Liver (tissue), 7 donors: ENCODE measurements at regions not wholly inside any gene's neighbourhood (a gene's known extent, or its start where the extent isn't known, plus 50 kb on each side); places are given as distances from the start of the nearest gene placed in this dataset.

Experiments used
- DNase-seq: peaks from one replicate; pipeline ENCODE4 v3.0.0-alpha.2; 2017; ENCODE audit warnings: low spot score
- H3K27ac ChIP-seq, 2 donors: one replicate each; pipeline ENCODE4 v1.7.0; 2013; ENCODE audit warnings: inconsistent platforms in 2 of 2, low read length in 2 of 2, control low read depth in 1 of 2, low read depth in 1 of 2, mild to moderate bottlenecking in 1 of 2
- H3K27me3 ChIP-seq, 4 donors: one replicate each; pipeline versions ENCODE4 v1.6.1 to v1.7.0; 2013; ENCODE audit warnings: low read length in 3 of 4, inconsistent platforms in 1 of 4, mild to moderate bottlenecking in 1 of 4, moderate library complexity in 1 of 4; ENCODE audit not compliant: control insufficient read depth in 4 of 4, insufficient read depth in 4 of 4
- H3K36me3 ChIP-seq, 4 donors: one replicate each; pipeline versions ENCODE4 v1.6.1 to v1.7.0; 2013; ENCODE audit warnings: low read length in 3 of 4, mild to moderate bottlenecking in 3 of 4, low read depth in 1 of 4, moderate library complexity in 1 of 4; ENCODE audit not compliant: control insufficient read depth in 4 of 4, insufficient read depth in 3 of 4
- H3K4me1 ChIP-seq, 4 donors: one replicate each; pipeline versions ENCODE4 v1.6.1 to v1.7.0; 2013; ENCODE audit warnings: low read length in 3 of 4, mild to moderate bottlenecking in 3 of 4, moderate library complexity in 1 of 4; ENCODE audit not compliant: control insufficient read depth in 4 of 4, insufficient read depth in 4 of 4
- H3K4me3 ChIP-seq, 3 donors: one replicate each; pipeline versions ENCODE4 v1.6.1 to v1.7.0; 2013; ENCODE audit warnings: low read length in 3 of 3, control low read depth in 1 of 3, low read depth in 1 of 3, mild to moderate bottlenecking in 1 of 3
- H3K9ac ChIP-seq, 2 donors: one replicate each; pipeline ENCODE4 v1.7.0; 2013; ENCODE audit warnings: low read length in 2 of 2, mild to moderate bottlenecking in 2 of 2, moderate library complexity in 2 of 2, control low read depth in 1 of 2, low read depth in 1 of 2
- H3K9me3 ChIP-seq, 4 donors: one replicate each; pipeline versions ENCODE4 v1.6.1 to v1.7.0; 2013; ENCODE audit warnings: low read length in 3 of 4; ENCODE audit not compliant: control insufficient read depth in 4 of 4
- EGR1 ChIP-seq, 2 donors: IDR thresholded peaks; 2 replicates each; pipeline ENCODE4 v1.6.1; 2016 to 2018; ENCODE audit warnings: antibody characterized with exemption in 2 of 2, low read depth in 2 of 2
- FOXA1 ChIP-seq: IDR thresholded peaks from 2 replicates; pipeline ENCODE4 v1.6.1; 2016; ENCODE audit warnings: antibody characterized with exemption
- FOXA2 ChIP-seq: IDR thresholded peaks from 2 replicates; pipeline ENCODE4 v1.6.1; 2016; ENCODE audit warnings: antibody characterized with exemption
- GABPA ChIP-seq, 2 donors: IDR thresholded peaks in 1 of 2; conservative IDR thresholded peaks in 1 of 2; 2 replicates each; pipeline ENCODE4 v1.6.1; 2016; ENCODE audit warnings: antibody characterized with exemption in 2 of 2, mild to moderate bottlenecking in 1 of 2, moderate library complexity in 1 of 2
- HNF4A ChIP-seq, 2 donors: conservative IDR thresholded peaks; 2 replicates each; pipeline ENCODE4 v1.6.1; 2016; ENCODE audit warnings: antibody characterized with exemption in 2 of 2, mild to moderate bottlenecking in 2 of 2
- JUND ChIP-seq, 2 donors: IDR thresholded peaks; 2 replicates each; pipeline ENCODE4 v1.6.1; 2016; ENCODE audit warnings: antibody characterized with exemption in 2 of 2
- RXRA ChIP-seq, 2 donors: IDR thresholded peaks; 2 replicates each; pipeline ENCODE4 v1.6.1; 2017 to 2018; ENCODE audit warnings: antibody characterized with exemption in 2 of 2, mild to moderate bottlenecking in 1 of 2
- SP1 ChIP-seq: IDR thresholded peaks from 2 replicates; pipeline ENCODE4 v1.6.1; 2018; ENCODE audit warnings: antibody characterized with exemption, mild to moderate bottlenecking
- ZBTB33 ChIP-seq: IDR thresholded peaks from 2 replicates; pipeline ENCODE4 v1.6.1; 2016; ENCODE audit warnings: antibody characterized with exemption
- WGBS: extraction: QIAGEN DNeasy Blood & Tissue Kit; methylation state at CpG from one replicate; pipeline ENCODE4 v1.1.7; 2013; 5-methylcytosine and 5-hydroxymethylcytosine counted together
- TF ChIP-seq, protein P1 (sequence below): IDR thresholded peaks from 2 replicates; pipeline ENCODE4 v1.6.1; 2016; ENCODE audit warnings: antibody characterized with exemption, mild to moderate bottlenecking
- TF ChIP-seq, protein P2 (sequence below): IDR thresholded peaks from 2 replicates; pipeline ENCODE4 v1.6.1; 2016; ENCODE audit warnings: antibody characterized with exemption
- donor health status: healthy.
- donor health status: healthy.
- donor health status: healthy.
- donor health status: healthy.

DNA sequence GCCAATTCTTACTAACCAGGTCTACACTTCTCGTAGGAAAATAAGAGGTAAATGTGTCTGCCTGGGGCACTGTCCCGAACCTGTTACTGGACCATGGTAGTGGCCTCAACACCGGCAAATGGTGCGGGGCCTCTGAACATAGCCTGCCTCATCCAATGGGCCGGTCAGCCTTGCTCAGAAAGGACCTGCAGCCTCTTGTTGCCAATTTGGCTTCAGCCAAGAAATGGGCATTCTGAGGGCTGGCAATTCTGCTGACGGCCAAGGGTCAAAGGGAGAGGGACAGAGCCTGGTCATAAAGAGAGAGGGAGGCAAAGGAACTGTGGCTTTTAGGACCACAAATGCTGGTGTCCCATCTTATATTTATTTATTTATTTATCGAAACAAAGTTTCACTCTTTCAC is 69.5 kb upstream of the ATP6AP2 start:
- TF ChIP-seq SP1 (no peak), RXRA (IDR thresholded peaks at IDR 0.05) (peak in 1 of 2 donors; percentile 5), HNF4A (conservative IDR thresholded peaks at IDR 0.05) (peak in 1 of 2 donors; percentile 39), FOXA2 (no peak), GABPA (IDR thresholded peaks at IDR 0.05 in 1 of 2, conservative IDR thresholded peaks at IDR 0.05 in 1 of 2) (no peak)

DNA sequence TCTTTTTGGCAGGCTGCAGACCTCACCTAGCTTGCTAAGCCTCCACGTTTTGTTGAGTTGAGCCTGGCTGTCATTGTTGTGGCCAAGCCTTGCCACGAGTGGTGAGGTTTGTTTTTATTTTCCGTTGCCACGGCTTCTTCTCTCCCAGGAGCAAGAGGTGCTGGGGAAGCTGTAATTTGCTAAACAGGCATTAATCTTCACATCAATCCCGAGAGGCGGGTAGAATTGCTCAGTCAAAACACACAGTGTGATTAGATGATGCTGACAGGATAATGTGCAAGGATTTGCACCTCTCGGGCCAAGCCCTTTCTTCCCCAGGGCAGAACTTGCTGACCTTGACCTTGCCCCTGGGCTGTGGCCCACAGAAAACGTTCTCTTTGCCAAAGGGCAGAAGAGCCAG is 72.2 kb upstream of the ATP6AP2 start:
- H3K9me3 ChIP-seq: no peaks in the 10 kb centered on the region
- H3K27ac ChIP-seq: no peak overlapping the region
- no peak overlapping the region for H3K4me3 ChIP-seq
- no peak for TF ChIP-seq SP1
- TF ChIP-seq, protein P1, sequence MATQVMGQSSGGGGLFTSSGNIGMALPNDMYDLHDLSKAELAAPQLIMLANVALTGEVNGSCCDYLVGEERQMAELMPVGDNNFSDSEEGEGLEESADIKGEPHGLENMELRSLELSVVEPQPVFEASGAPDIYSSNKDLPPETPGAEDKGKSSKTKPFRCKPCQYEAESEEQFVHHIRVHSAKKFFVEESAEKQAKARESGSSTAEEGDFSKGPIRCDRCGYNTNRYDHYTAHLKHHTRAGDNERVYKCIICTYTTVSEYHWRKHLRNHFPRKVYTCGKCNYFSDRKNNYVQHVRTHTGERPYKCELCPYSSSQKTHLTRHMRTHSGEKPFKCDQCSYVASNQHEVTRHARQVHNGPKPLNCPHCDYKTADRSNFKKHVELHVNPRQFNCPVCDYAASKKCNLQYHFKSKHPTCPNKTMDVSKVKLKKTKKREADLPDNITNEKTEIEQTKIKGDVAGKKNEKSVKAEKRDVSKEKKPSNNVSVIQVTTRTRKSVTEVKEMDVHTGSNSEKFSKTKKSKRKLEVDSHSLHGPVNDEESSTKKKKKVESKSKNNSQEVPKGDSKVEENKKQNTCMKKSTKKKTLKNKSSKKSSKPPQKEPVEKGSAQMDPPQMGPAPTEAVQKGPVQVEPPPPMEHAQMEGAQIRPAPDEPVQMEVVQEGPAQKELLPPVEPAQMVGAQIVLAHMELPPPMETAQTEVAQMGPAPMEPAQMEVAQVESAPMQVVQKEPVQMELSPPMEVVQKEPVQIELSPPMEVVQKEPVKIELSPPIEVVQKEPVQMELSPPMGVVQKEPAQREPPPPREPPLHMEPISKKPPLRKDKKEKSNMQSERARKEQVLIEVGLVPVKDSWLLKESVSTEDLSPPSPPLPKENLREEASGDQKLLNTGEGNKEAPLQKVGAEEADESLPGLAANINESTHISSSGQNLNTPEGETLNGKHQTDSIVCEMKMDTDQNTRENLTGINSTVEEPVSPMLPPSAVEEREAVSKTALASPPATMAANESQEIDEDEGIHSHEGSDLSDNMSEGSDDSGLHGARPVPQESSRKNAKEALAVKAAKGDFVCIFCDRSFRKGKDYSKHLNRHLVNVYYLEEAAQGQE: no peak
- TF ChIP-seq RXRA (IDR thresholded peaks at IDR 0.05): no peak
- TF ChIP-seq JUND (IDR thresholded peaks at IDR 0.05): no peak
- TF ChIP-seq FOXA1: no peak
- TF ChIP-seq, protein P2, sequence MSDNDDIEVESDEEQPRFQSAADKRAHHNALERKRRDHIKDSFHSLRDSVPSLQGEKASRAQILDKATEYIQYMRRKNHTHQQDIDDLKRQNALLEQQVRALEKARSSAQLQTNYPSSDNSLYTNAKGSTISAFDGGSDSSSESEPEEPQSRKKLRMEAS: no peak
- no peak for TF ChIP-seq GABPA (IDR thresholded peaks at IDR 0.05 in 1 of 2, conservative IDR thresholded peaks at IDR 0.05 in 1 of 2)
- no peak for TF ChIP-seq FOXA2
- no peak for TF ChIP-seq ZBTB33
- TF ChIP-seq EGR1 (IDR thresholded peaks at IDR 0.05; ENCODE audit: low read depth in 2 of 2): no peak
- no peaks in the 10 kb centered on the region for H3K36me3 ChIP-seq
- peaks cover 7 to 14% (median 11%) of the 10 kb centered on the region in 4 donors for H3K4me1 ChIP-seq
- H3K27me3 ChIP-seq: no peaks in the 10 kb centered on the region
- no peak for DNase-seq
- 69% methylated on average over 8 of the region's 8 CpGs for WGBS
- no peak overlapping the region for H3K9ac ChIP-seq

More for the DNA sequence above, 69.5 kb upstream of the ATP6AP2 start:
- Histone ChIP-seq H3K9ac (no peak overlapping the region), H3K27ac (no peak overlapping the region), H3K9me3 (no peaks in the 10 kb centered on the region), H3K36me3 (no peaks in the 10 kb centered on the region), H3K27me3 (no peaks in the 10 kb centered on the region), H3K4me1 (peaks cover 7 to 19% (median 13%) of the 10 kb centered on the region in 4 donors), H3K4me3 (no peak overlapping the region)
- DNase-seq: no peak
- WGBS: 50% methylated on average over 7 of the region's 7 CpGs
